ENCODE measurements at regions not wholly inside any gene's neighbourhood (a gene's known extent, or its start where the extent isn't known, plus 50 kb on each side); places are given as distances from the start of the nearest gene placed in this dataset.

DNA sequence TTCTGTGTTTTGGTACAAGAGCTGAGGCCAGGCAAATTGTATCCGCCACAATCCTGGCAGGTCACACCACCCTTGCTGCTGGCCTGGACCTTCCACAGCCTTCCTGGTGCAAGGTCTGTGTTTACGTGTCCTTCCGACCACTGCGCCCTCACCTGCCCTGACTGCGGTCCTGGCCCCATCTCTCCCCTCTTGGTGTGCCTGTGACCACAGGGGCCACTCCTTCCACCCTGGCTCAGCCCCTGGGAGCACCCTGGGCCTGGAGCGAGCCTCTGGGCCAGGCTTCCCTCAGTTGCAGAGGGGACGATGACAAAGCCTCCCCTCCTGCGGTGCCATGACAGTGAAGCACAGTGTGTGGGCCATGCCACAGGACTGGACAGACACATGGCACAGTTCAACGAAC is 104.5 kb downstream of the PLXNA1 start (continued):
- TF ChIP-seq EZH2phosphoT487 (IDR thresholded peaks at IDR 0.05; ENCODE audit: unreplicated experiment) (no peak), ZNF114 (CRISPR knock-in tag; IDR thresholded peaks at IDR 0.05) (no peak)

DNA sequence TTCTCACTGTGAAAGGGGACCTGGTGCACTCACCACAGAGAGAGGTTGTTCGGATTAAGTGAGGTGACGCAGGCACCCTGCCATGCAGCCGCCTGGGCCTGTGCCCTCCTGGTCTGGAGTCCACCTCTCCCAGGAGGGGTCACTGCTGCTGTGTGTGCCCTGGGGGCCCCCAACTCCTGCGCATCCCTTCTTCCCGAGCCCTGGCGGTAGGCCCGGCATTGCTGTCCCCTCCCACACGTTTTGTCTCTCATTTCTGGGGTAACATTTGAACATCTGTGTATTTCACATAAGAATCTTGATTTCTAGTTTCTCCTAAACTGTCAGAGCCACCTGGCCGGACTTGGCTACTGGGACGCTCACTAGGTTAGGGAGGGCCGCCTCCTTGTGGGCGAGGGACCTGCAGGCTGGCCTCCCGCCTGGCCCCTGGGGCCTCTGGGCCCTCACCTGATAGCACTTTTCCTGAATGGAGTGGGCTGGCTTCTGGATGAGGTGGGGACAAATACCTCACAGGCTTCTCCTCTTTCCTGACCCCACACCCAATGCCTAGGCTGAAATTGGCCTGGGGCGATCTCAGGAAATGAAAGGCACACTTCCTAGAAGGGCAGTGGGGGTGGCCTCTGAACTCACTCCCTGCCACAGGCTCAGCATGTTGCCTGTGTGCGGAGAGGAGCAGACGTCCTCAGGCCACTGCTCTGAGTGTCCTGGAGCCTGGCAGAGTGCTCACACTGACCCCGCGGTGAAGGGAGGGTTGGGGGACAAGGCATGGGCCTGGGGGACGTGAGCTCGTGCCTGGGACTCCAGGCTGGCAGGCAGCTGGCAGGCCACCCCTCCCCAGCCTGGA is 104.2 kb upstream of the PRR23E start:
- no peak overlapping the region for H3K4me3 Mint-ChIP-seq
- DNase-seq (ENCODE audit: low spot score) = no peak
- Histone ChIP-seq H4K20me1 (replicated peaks; ENCODE audit: insufficient read depth) (no peaks in the 10 kb centered on the region), H3K4me2 (no peak overlapping the region), H3K79me2 (replicated peaks; ENCODE audit: insufficient read depth) (no peaks in the 10 kb centered on the region), H3K4me1 (ENCODE audit: insufficient read depth) (no peaks in the 10 kb centered on the region), H3K27ac (ENCODE audit: low read depth) (no peak overlapping the region), H3K4me3 (no peak overlapping the region), H3F3A (replicated peaks; ENCODE audit: low read depth) (no peaks in the 10 kb centered on the region), H3K9me2 (ENCODE audit: insufficient read depth) (no peaks in the 10 kb centered on the region), H2AFZ (no peak overlapping the region), H3K36me3 (ENCODE audit: insufficient read depth) (no peaks in the 10 kb centered on the region), H3K27me3 (ENCODE audit: insufficient read depth) (no peaks in the 10 kb centered on the region)
- H3K9me3 Mint-ChIP-seq = no peaks in the 10 kb centered on the region
- peak; percentile 35 for ATAC-seq
- TF ChIP-seq POLR2AphosphoS5 (IDR thresholded peaks at IDR 0.05; ENCODE audit: low read depth) = no peak
- TF ChIP-seq, protein P1, sequence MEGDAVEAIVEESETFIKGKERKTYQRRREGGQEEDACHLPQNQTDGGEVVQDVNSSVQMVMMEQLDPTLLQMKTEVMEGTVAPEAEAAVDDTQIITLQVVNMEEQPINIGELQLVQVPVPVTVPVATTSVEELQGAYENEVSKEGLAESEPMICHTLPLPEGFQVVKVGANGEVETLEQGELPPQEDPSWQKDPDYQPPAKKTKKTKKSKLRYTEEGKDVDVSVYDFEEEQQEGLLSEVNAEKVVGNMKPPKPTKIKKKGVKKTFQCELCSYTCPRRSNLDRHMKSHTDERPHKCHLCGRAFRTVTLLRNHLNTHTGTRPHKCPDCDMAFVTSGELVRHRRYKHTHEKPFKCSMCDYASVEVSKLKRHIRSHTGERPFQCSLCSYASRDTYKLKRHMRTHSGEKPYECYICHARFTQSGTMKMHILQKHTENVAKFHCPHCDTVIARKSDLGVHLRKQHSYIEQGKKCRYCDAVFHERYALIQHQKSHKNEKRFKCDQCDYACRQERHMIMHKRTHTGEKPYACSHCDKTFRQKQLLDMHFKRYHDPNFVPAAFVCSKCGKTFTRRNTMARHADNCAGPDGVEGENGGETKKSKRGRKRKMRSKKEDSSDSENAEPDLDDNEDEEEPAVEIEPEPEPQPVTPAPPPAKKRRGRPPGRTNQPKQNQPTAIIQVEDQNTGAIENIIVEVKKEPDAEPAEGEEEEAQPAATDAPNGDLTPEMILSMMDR (conservative IDR thresholded peaks at IDR 0.05; ENCODE audit: low read depth in 2 of 2) = peak in 1 of 2 experiments; percentile 25; a peak in 1 of 4 replicates
- no peaks in the 10 kb centered on the region for H3K36me3 Mint-ChIP-seq (ENCODE audit: low read depth)
- no peak overlapping the region for H3K27ac Mint-ChIP-seq
- H3K4me1 Mint-ChIP-seq = no peaks in the 10 kb centered on the region
- H3K27me3 Mint-ChIP-seq (ENCODE audit: insufficient read depth, low read depth, poor library complexity) = peaks cover 10% of the 10 kb centered on the region

DNA sequence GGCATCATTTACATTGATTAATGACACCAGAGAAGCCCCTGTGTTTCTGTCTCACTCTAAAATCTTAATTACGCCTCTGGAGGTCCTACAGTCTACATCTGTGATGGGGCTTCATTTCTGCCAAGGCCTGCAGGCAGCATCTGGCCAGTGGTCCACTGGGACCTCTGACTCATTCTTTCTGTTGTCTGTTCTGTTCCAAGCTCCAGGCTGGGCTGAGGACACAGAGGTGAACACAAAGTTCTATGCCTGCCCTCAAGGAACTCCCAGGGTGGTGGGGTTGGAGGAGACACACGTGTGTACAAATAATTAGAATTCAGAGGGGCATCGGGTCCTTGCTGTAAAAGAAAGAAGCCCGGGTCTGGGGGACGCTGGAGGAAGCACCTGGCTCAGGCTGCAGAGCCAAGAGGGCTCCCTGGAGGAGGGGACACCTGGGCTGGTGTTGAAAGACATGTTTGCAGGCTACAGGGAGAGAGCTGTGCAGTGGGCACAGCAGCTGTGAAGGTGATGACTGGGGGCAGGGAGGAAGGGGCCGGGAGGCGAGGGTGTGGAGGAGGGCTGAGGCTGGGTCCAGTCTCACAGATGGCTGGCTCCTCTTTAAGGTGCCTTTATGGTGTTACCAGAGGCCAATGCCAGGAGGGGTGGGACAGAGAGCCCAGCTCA is 103.3 kb upstream of the PRR23E start:
- no peaks in the 10 kb centered on the region for H3K9me2 ChIP-seq (ENCODE audit: insufficient read depth)
- ATAC-seq (no peak), DNase-seq (ENCODE audit: low spot score) (no peak)
- H3K4me3 ChIP-seq = no peak overlapping the region
- no peaks in the 10 kb centered on the region for H3K36me3 ChIP-seq (ENCODE audit: insufficient read depth)
- no peak overlapping the region for H3K4me3 Mint-ChIP-seq
- H3K27ac ChIP-seq (ENCODE audit: low read depth) = no peak overlapping the region
- no peaks in the 10 kb centered on the region for H4K20me1 ChIP-seq (replicated peaks; ENCODE audit: insufficient read depth)
- H3K4me2 ChIP-seq = no peak overlapping the region
- no peaks in the 10 kb centered on the region for H3K79me2 ChIP-seq (replicated peaks; ENCODE audit: insufficient read depth)
- H3K9me3 Mint-ChIP-seq = no peaks in the 10 kb centered on the region
- H3F3A ChIP-seq (replicated peaks; ENCODE audit: low read depth) = no peaks in the 10 kb centered on the region
- H3K27me3 Mint-ChIP-seq (ENCODE audit: insufficient read depth, low read depth, poor library complexity) = peaks cover 9% of the 10 kb centered on the region
- H3K4me1 Mint-ChIP-seq = no peaks in the 10 kb centered on the region
- no peaks in the 10 kb centered on the region for H3K27me3 ChIP-seq (ENCODE audit: insufficient read depth)
- H3K27ac Mint-ChIP-seq = no peak overlapping the region
- H2AFZ ChIP-seq = no peak overlapping the region
- no peaks in the 10 kb centered on the region for H3K4me1 ChIP-seq (ENCODE audit: insufficient read depth)
- no peaks in the 10 kb centered on the region for H3K36me3 Mint-ChIP-seq (ENCODE audit: low read depth)
- TF ChIP-seq JUNB (IDR thresholded peaks at IDR 0.05; ENCODE audit: unreplicated experiment) (no peak), NANOG (IDR thresholded peaks at IDR 0.05; ENCODE audit: borderline replicate concordance) (no peak), ZNF331 (CRISPR knock-in tag; IDR thresholded peaks at IDR 0.05; ENCODE audit: low read depth) (no peak), EZH2 (IDR thresholded peaks at IDR 0.05; ENCODE audit: low read depth, unreplicated experiment) (no peak)
- TF ChIP-seq, protein P2, sequence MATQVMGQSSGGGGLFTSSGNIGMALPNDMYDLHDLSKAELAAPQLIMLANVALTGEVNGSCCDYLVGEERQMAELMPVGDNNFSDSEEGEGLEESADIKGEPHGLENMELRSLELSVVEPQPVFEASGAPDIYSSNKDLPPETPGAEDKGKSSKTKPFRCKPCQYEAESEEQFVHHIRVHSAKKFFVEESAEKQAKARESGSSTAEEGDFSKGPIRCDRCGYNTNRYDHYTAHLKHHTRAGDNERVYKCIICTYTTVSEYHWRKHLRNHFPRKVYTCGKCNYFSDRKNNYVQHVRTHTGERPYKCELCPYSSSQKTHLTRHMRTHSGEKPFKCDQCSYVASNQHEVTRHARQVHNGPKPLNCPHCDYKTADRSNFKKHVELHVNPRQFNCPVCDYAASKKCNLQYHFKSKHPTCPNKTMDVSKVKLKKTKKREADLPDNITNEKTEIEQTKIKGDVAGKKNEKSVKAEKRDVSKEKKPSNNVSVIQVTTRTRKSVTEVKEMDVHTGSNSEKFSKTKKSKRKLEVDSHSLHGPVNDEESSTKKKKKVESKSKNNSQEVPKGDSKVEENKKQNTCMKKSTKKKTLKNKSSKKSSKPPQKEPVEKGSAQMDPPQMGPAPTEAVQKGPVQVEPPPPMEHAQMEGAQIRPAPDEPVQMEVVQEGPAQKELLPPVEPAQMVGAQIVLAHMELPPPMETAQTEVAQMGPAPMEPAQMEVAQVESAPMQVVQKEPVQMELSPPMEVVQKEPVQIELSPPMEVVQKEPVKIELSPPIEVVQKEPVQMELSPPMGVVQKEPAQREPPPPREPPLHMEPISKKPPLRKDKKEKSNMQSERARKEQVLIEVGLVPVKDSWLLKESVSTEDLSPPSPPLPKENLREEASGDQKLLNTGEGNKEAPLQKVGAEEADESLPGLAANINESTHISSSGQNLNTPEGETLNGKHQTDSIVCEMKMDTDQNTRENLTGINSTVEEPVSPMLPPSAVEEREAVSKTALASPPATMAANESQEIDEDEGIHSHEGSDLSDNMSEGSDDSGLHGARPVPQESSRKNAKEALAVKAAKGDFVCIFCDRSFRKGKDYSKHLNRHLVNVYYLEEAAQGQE (IDR thresholded peaks at IDR 0.05; ENCODE audit: unreplicated experiment) = no peak
- TF ChIP-seq, protein P1 (conservative IDR thresholded peaks at IDR 0.05; ENCODE audit: low read depth in 2 of 2) = no peak

Measured in GM23338 (cell line).